Eye (tissue), 1 donor: ENCODE measurements at regions not wholly inside any gene's neighbourhood (a gene's known extent, or its start where the extent isn't known, plus 50 kb on each side); places are given as distances from the start of the nearest gene placed in this dataset.
A peak's percentile ranks its signal among the peaks of the same experiment; 100 is the strongest.

Experiments
- DNase-seq: peaks from one replicate; pipeline ENCODE4 v3.0.0-alpha.2; 2015

- no peak for DNase-seq
Observed at GRCh38 chr2:17124575-17125318, 393.5 kb downstream of the RAD51AP2 start.

GRCh38 chr2:17122887-17123501 lies 395.2 kb downstream of the RAD51AP2 start:
- DNase-seq = no peak

GRCh38 chr2:17115466-17115865 lies 402.8 kb downstream of the RAD51AP2 start:
- DNase-seq = no peak

- DNase-seq = no peak
Observed at GRCh38 chr2:17115042-17115441, 403.2 kb downstream of the RAD51AP2 start.

- DNase-seq = no peak
Observed at GRCh38 chr2:17107871-17108270, 410.4 kb downstream of the RAD51AP2 start.

- DNase-seq = peak; percentile 35
Observed at GRCh38 chr2:17107151-17107550, 411.1 kb downstream of the RAD51AP2 start.

DNA sequence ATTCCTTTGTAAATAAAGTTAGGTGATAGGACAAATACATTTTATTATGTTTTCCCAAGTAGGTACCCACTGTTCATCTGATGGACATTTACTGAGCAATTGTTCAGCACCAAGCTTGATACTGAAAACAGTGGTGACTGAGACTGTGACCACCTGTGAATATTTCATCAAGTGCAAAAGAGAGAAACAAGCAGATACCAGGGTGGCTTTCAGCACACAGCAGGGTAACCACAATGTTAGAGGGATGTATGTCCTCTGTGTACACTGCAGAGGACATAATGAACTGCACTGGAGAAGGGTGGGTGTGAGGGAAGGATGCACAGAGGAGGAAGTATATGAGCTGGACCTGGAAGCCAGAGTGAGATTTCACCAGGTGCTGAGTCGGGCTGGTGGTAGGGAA lies 411.8 kb downstream of the RAD51AP2 start:
- no peak for DNase-seq

DNA sequence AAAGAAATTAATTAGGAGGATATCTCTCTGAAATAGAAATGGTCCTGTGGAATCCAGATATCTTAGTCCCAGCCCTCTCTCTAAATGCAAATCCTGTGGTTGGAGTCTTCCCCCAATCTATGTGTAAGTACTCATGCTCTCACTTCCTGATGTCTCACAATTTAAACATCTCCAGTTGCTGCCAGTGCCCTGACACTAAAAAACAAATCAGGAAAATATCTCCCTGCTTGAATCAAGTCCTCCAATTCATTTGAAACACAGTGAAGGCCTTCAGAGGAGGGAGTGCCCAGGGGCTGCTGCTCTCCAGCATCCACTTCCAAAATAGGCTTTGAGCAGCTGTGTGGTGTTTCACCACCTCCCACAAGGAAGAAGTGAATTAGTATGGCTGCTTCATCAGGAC lies 413.8 kb downstream of the RAD51AP2 start:
- no peak for DNase-seq

DNA sequence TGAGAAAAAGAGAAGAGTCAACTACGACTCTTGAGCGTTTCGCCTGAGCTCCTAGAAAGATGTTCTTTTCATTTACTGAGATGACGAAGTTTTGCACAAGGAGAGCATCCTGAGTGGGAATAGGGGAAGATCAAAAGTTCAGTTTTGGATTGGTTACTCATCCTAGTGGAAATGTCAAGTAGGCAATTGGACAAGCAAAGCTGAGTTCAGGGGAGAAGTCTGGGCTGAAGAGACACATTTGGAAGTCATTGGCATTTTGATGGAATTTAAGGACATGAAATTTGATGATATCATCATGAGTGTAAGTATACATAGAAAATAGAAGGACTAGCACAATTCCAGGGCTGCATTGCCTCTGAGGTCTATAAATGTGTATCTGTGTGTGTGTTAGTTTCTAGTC lies 416.6 kb downstream of the RAD51AP2 start:
- no peak for DNase-seq

- DNase-seq = no peak
Observed at GRCh38 chr2:17101091-17101490, 417.1 kb downstream of the RAD51AP2 start.

DNA sequence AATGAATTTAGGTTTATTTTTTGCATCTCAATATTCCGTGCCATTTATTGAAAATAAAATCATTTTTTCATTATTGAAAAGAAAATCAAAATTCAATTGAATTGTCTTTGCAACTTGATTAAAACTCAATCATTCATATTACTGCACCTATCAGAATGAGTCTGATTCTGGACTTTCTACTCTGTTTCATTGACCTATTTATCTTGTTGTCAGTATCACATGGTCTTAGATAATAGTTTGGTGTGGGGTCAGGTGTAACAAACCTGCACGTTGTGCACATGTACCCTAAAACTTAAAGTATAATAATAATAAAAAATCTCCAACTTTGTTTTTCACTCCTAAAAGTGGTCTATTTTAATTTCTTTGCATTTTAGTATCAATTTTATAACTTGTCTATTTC lies 422.9 kb downstream of the RAD51AP2 start:
- DNase-seq = no peak

- no peak for DNase-seq
Observed at GRCh38 chr2:17093712-17094111, 424.5 kb downstream of the RAD51AP2 start.

- no peak for DNase-seq
Observed at GRCh38 chr2:17086990-17087389, 421.4 kb upstream of the CYRIA start.

GRCh38 chr2:17085546-17086202 lies 420.0 kb upstream of the CYRIA start:
- DNase-seq = no peak

GRCh38 chr2:17084877-17085276 lies 419.2 kb upstream of the CYRIA start:
- no peak for DNase-seq

DNA sequence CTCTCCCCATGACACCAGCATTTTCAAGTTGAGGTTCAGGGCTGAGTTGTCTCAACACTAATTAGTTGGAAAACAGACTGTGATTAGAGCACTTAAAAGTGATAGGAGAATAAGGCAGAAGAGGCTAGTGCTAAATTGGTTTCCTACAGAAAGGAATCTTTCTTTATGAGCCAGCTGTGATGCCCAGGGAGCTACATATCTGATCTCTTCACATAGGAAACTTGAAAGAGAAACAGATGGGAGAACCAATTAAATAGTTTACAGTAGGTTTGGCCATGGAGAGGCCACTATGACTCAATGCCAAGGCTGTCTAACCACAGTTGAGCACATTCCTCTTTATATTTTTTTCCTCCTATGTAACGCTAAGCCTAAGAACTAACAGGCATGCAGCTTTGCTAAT lies 418.3 kb upstream of the CYRIA start:
- peak; percentile 33 for DNase-seq

GRCh38 chr2:17079262-17079661 lies 413.6 kb upstream of the CYRIA start:
- DNase-seq = no peak

GRCh38 chr2:17076533-17076932 lies 410.9 kb upstream of the CYRIA start:
- DNase-seq = peak; percentile 38

- DNase-seq = no peak
Observed at GRCh38 chr2:17070711-17071110, 405.1 kb upstream of the CYRIA start.

DNA sequence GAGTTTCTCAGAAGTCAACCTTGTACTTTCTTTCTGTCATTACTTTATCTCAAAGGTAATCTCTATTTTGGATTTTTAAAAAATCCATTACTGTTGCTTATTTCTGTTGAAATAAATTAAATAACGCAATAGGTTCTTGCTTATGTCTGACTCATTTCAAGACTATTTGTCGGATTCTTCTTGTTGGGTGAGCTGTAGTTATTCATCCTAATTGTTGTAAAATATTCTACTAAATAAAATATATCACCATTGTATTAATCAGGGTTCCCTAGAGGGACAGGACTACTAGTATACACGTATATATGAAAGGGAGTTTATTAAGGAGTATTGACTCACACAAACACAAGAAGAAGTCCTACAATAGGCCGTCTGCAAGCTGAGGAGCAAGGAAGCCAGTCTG lies 403.9 kb upstream of the CYRIA start:
- DNase-seq = no peak

GRCh38 chr2:17068021-17068420 lies 402.4 kb upstream of the CYRIA start:
- no peak for DNase-seq

DNA sequence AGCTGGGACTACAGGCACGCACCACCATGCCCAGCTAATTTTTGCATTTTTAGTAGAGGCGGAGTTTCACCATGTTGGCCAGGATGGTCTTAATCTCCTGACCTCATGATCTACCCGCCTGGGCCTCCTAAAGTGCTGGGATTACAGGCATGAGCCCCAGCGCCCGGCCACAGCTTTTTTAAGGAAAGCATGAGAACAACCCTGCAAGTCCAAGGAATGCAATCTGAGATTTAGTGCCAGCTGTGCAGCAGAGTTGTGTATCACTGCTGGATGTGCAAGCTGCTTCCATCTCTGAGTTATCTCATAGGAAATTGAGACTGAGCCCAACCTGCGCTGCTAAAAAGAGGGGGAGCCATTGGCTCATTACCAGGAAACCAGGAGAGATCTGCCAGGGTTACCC lies 399.9 kb upstream of the CYRIA start:
- DNase-seq = no peak

GRCh38 chr2:17061028-17061427 lies 395.4 kb upstream of the CYRIA start:
- DNase-seq = no peak

DNA sequence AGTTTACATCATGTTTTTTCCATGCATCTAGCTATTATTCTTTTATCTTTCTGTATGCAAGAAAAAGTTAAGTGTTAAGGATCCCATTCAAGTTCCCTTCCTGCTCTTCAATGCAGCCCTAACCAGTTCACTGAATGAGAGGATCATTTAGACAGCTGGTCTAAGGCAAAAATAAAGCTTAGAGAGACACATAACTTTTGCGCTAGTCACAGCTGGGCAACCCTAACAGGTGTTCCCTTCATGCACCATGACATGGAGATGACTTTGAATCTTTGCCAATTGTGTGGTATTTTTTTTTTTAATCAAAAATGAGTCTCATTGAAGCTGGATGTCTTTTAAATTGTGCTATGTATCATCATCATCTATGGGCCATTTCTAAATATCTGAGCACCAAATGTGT lies 393.8 kb upstream of the CYRIA start:
- peak; percentile 30 for DNase-seq
